ENCODE measurements at regions not wholly inside any gene's neighbourhood (a gene's known extent, or its start where the extent isn't known, plus 50 kb on each side); places are given as distances from the start of the nearest gene placed in this dataset.
A peak's percentile ranks its signal among the peaks of the same experiment; 100 is the strongest.

DNA sequence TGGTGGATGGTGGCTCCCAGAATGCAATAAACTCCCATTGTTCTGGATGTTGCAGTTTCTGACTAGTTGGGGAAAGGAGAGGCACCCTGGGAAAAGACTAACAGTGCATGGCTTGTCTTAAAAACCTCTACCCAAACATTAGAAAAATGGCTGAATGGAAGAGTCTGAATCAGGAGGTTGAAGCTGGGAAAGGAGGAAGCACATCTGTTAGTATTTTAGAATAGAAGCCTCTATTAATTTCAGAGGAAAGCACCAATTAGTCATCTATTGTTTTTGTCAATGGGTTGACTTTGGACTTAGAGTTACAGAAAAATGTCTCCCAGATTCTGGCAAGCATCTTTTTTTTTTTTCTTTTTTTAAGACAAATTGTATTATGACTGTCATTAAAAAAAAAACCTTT lies 56.1 kb upstream of the ELMO1 start:
- H3K36me3 ChIP-seq, result no peaks in the 10 kb centered on the region
- H3K9me3 ChIP-seq, result no peaks in the 10 kb centered on the region
- in situ Hi-C loops (cut with MboI; ENCODE audit: low sequenced_read_pairs in 4 of 4), result loop anchor here in 1 of 4 donors (25.0 kb wide), 1 partner anchor 332 kb away; the partner anchor contains the start of gene NME8
- H3K27ac ChIP-seq, result no peak overlapping the region
- no peak for ATAC-seq
- DNase-seq, result no peak
- no peak overlapping the region for H3K4me3 ChIP-seq
- intact Hi-C loops (cut with DNase I; ENCODE audit: low total_unique reads), result no loop called here
- TF ChIP-seq POLR2A (IDR thresholded peaks at IDR 0.05) (no peak), CTCF (IDR thresholded peaks at IDR 0.05 in 4 of 5, conservative IDR thresholded peaks at IDR 0.05 in 1 of 5) (no peak)
- H3K27me3 ChIP-seq, result no peaks in the 10 kb centered on the region
- H3K4me1 ChIP-seq, result no peaks in the 10 kb centered on the region

- intact Hi-C loops (cut with DNase I; ENCODE audit: low total_unique reads), result no loop called here
- no peak overlapping the region for H3K27ac ChIP-seq
- no peak overlapping the region for H3K4me3 ChIP-seq
- ATAC-seq, result no peak
- in situ Hi-C loops (cut with MboI; ENCODE audit: low sequenced_read_pairs in 4 of 4), result loop anchor here in 1 of 4 donors (25.0 kb wide), 1 partner anchor 331 kb away; the partner anchor contains the start of gene NME8
- H3K27me3 ChIP-seq, result no peaks in the 10 kb centered on the region
- DNase-seq, result no peak
- no peaks in the 10 kb centered on the region for H3K9me3 ChIP-seq
- TF ChIP-seq CTCF (IDR thresholded peaks at IDR 0.05 in 4 of 5, conservative IDR thresholded peaks at IDR 0.05 in 1 of 5) (no peak), POLR2A (IDR thresholded peaks at IDR 0.05) (no peak)
- no peaks in the 10 kb centered on the region for H3K4me1 ChIP-seq
- H3K36me3 ChIP-seq, result no peaks in the 10 kb centered on the region
These were observed 57.2 kb upstream of the ELMO1 start for GRCh38 chr7:37505750-37506353.

GRCh38 chr7:37508118-37508517 lies 59.5 kb upstream of the ELMO1 start:
- H3K9me3 ChIP-seq, result no peaks in the 10 kb centered on the region
- intact Hi-C loops (cut with DNase I; ENCODE audit: low total_unique reads) (no loop called here), in situ Hi-C loops (cut with MboI; ENCODE audit: low sequenced_read_pairs in 4 of 4) (loop anchor here in 1 of 4 donors (25.0 kb wide), 1 partner anchor 329 kb away; the partner anchor contains the start of gene NME8)
- no peaks in the 10 kb centered on the region for H3K27me3 ChIP-seq
- no peaks in the 10 kb centered on the region for H3K36me3 ChIP-seq
- DNase-seq (no peak), ATAC-seq (no peak)
- H3K27ac ChIP-seq, result no peak overlapping the region
- H3K4me3 ChIP-seq, result no peak overlapping the region
- no peaks in the 10 kb centered on the region for H3K4me1 ChIP-seq
- TF ChIP-seq POLR2A (IDR thresholded peaks at IDR 0.05) (no peak), CTCF (IDR thresholded peaks at IDR 0.05 in 4 of 5, conservative IDR thresholded peaks at IDR 0.05 in 1 of 5) (no peak)

- Histone ChIP-seq H3K4me3 (no peak overlapping the region), H3K27me3 (no peaks in the 10 kb centered on the region), H3K9me3 (no peaks in the 10 kb centered on the region), H3K36me3 (no peaks in the 10 kb centered on the region), H3K4me1 (no peaks in the 10 kb centered on the region), H3K27ac (no peak overlapping the region)
- ATAC-seq (no peak), DNase-seq (no peak)
- in situ Hi-C loops (cut with MboI; ENCODE audit: low sequenced_read_pairs in 4 of 4), result loop anchor here in 1 of 4 donors (25.0 kb wide), 1 partner anchor 327 kb away; the partner anchor contains the start of gene NME8
- intact Hi-C loops (cut with DNase I; ENCODE audit: low total_unique reads), result loop anchor here (10.0 kb wide), 1 partner anchor 275 kb away; no protein-coding TSS in a partner anchor
- TF ChIP-seq POLR2A (IDR thresholded peaks at IDR 0.05), result no peak
- peak in 3 of 5 experiments; percentile 34 to 51 (median 45) for TF ChIP-seq CTCF (IDR thresholded peaks at IDR 0.05 in 4 of 5, conservative IDR thresholded peaks at IDR 0.05 in 1 of 5)
These were observed 61.5 kb upstream of the ELMO1 start for GRCh38 chr7:37510043-37510634.

All from gastrocnemius medialis (tissue), 4 donors.